ENCODE measurements at regions not wholly inside any gene's neighbourhood (a gene's known extent, or its start where the extent isn't known, plus 50 kb on each side); places are given as distances from the start of the nearest gene placed in this dataset.
"Not testable (repeated sequence)": the region's sequence is repeated elsewhere in the genome, so short reads cannot be mapped to it uniquely, and the experiment has no call there.

DNA sequence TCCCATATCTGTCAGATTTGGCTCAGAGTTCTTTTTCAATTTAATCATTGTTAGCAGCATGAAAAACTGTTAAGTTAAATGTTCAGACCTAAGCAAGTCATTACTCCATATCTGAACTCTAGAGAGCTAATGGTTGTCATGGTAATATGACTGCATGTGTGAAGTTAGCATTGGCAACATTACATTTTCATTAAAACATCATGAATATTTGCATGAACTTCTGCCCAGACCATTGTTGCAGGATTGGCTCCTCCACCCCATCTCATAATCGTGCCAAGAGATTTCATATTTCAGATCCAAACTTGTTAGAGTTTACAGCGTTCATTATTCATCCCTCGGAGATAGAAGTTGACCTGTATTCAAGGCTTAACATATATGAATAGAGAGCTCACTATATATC, 75.5 kb upstream of the FOLH1 start:
- not testable (repeated sequence) for H3K27ac Mint-ChIP-seq; DNase-seq; H3K9me3 Mint-ChIP-seq; H3K4me3 Mint-ChIP-seq; H3K27me3 Mint-ChIP-seq (ENCODE audit: low read depth); H3K36me3 Mint-ChIP-seq (ENCODE audit: insufficient read depth in 2 of 2); H3K4me1 Mint-ChIP-seq (ENCODE audit: low read depth); ATAC-seq (replicated peaks in 1 of 2)

DNA sequence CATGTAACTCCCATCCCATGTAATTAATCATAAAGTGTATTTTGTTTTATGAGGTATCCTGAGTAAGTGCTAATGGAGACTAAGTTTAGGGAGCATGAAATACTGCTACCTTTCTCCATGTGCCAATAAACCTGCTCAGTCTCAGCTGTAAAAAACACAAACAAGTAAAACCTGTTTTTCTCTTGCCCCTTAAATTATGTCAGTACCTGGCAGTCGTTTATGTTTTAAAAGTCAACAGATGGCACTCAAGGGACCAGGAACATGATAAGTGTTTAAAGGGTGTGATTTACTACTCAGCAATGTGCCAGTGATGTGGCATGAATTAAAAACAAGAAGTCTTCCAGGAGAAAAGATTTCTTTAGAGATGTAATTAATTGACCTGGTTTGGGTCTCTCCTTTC, 74.9 kb upstream of the FOLH1 start:
- H3K4me1 Mint-ChIP-seq (ENCODE audit: low read depth); ATAC-seq (replicated peaks in 1 of 2); H3K27me3 Mint-ChIP-seq (ENCODE audit: low read depth); H3K27ac Mint-ChIP-seq; H3K36me3 Mint-ChIP-seq (ENCODE audit: insufficient read depth in 2 of 2); H3K9me3 Mint-ChIP-seq; DNase-seq; H3K4me3 Mint-ChIP-seq: not testable (repeated sequence)

DNA sequence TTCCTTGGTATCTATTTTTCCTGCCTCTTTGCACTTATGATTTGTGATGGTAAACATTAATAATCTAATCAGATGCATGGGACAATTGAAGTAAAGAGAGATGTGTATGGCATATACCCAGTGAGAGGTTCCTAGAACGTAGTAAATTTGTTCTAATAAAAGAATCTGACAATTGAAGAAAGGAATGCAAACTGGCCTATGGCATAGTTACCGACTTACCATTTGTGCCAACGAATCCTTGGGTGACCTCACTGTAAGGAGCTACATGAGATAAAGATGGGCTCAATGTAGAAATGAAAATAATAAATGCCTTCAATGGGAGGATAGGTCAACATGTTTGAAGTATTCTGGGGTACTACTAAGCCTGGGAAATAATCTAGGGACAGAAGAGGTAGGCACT, 73.7 kb upstream of the FOLH1 start:
- H3K27ac Mint-ChIP-seq; ATAC-seq (replicated peaks in 1 of 2); H3K4me3 Mint-ChIP-seq: not testable (repeated sequence)

DNA sequence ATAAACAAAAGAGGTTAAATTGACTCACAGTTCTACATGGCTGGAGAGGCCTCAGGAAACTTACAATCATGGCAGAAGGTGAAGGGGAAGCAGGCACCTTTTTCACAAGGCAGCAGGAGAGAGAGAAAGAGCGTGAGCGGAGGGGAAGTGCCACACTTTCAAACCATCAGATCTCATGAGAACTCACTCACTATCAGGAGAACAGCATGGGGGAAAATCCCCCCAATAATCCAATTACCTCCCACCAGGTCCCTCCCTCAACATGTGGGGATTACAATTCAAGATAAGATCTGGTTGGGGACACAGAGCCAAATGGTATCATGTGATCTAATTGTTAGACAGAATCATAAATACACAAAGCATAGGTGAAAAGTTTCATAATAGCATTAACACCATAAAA, 69.5 kb upstream of the FOLH1 start:
- not testable (repeated sequence) for H3K9me3 Mint-ChIP-seq; DNase-seq; H3K4me3 Mint-ChIP-seq; H3K27ac Mint-ChIP-seq; H3K4me1 Mint-ChIP-seq (ENCODE audit: low read depth); H3K27me3 Mint-ChIP-seq (ENCODE audit: low read depth); H3K36me3 Mint-ChIP-seq (ENCODE audit: insufficient read depth in 2 of 2); ATAC-seq (replicated peaks in 1 of 2)

More for the DNA sequence above, 73.7 kb upstream of the FOLH1 start:
- H3K27me3 Mint-ChIP-seq (ENCODE audit: low read depth); H3K4me1 Mint-ChIP-seq (ENCODE audit: low read depth); DNase-seq; H3K36me3 Mint-ChIP-seq (ENCODE audit: insufficient read depth in 2 of 2); H3K9me3 Mint-ChIP-seq: not testable (repeated sequence)
